ENCODE measurements at regions not wholly inside any gene's neighbourhood (a gene's known extent, or its start where the extent isn't known, plus 50 kb on each side); places are given as distances from the start of the nearest gene placed in this dataset.

- TF ChIP-seq ASH2L (IDR thresholded peaks at IDR 0.05; ENCODE audit: low read length) = peak; percentile 19
- TF ChIP-seq SAP30 (IDR thresholded peaks at IDR 0.05; ENCODE audit: insufficient read depth, insufficient replicate concordance, low read length) = no peak
- no peak for TF ChIP-seq RFX5 (IDR thresholded peaks at IDR 0.05; ENCODE audit: borderline replicate concordance, low read depth, low read length)
- TF ChIP-seq RNF2 (IDR thresholded peaks at IDR 0.05; ENCODE audit: borderline replicate concordance, low read depth, low read length, missing control alignments, poor library complexity, severe bottlenecking) = no peak
Measured at GRCh38 chr18:46419391-46420141, 237.5 kb downstream of the LOXHD1 start (continued).

All from H1 (cell line).